Endometrium (tissue), 2 donors: ENCODE measurements at regions not wholly inside any gene's neighbourhood (a gene's known extent, or its start where the extent isn't known, plus 50 kb on each side); places are given as distances from the start of the nearest gene placed in this dataset.
A peak's percentile ranks its signal among the peaks of the same experiment; 100 is the strongest.

Source experiments
- FAIRE-seq: peaks from 2 replicates; lab custom pipeline; 2012; peaks lifted over from hg19 to GRCh38; lab: Jason Lieb, UNC
- donor health status: control.
- donor health status: control.

DNA sequence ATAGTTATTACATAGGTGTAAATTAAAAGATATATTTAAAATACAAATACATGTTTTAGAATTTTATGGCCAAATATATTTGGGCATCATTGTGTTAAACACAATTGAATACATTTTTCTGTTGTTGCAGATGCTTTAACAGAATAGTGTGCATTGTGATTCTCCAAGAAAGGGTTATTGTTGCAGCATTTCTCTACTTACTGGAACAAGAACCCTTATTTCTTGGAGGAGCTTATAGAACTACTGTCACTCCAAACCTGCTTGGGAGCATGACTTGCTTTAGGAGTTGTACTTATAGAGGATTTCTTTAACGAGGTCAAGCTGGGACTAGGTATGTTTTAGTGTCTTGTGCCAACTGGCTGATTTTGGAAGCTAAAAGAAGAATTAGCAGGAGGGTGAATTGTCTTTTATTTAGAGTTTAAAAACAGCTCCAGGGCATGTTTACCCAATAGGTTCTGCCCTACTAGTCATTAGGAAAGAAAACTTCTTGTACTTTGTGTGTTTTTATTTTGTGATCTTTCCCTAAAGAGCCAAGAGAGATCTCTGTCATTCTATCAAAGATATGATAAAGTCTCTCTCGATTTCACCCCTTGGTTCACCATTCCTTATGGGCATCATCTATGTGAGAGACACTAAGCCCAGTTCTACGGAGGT lies 279.8 kb upstream of the SALL1 start:
- no peak for FAIRE-seq

DNA sequence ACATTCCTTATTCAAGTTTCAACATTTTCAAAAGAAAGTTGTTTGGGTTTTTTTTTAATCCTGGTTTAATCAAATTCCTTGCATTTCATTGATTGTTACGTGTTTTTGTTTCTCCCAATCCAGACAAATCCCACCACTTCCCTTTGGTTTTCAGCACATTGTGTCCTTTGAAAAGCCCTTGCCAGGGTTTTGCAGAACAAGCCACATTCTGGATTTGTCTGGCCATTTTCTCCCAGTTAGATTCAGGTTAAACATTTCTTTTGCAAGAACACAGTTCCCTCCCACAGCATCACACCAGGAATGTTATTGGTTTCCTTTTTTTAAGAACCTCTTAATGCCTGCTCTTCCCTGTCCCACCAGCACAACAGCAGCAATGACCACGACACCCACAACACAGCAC lies 278.0 kb upstream of the SALL1 start:
- no peak for FAIRE-seq

DNA sequence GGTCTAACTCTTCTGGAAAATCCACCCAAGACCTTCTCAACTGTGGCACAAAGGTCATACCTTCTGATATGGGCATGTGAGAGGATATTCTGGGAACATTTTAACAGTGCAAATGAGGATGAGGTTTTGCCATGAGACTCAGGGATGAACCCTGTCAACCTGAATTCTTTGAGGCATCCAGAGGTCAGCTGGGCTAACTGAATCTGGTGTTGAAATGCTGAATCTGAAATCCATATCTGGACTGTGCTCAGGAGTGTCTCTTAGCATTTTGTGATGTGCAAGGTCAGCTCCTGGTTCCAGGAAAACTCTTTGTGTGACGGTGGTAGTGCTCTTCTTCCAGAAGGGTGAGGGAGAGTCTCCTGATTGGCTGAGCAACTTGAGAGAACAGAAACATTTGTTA lies 276.0 kb upstream of the SALL1 start:
- no peak for FAIRE-seq

DNA sequence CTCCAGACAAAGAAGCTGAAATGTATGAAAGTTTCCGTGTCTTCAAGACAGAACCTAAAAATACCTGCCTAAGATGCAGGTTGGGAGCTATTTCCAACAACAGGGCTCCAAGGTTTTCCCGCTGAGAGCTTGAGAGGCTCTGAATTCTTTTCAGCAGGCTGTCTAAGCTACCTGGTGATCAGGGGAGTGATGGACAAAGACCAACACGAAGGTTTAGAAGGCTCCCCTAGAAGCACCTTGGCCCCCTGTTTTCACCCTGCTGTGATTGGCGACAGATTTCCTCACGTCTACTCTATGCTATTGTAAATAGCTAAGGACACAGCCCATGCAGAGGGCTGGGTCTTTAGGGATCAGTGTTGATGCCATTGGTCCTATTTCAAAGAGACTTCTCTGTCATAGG lies 275.2 kb upstream of the SALL1 start:
- FAIRE-seq: no peak

DNA sequence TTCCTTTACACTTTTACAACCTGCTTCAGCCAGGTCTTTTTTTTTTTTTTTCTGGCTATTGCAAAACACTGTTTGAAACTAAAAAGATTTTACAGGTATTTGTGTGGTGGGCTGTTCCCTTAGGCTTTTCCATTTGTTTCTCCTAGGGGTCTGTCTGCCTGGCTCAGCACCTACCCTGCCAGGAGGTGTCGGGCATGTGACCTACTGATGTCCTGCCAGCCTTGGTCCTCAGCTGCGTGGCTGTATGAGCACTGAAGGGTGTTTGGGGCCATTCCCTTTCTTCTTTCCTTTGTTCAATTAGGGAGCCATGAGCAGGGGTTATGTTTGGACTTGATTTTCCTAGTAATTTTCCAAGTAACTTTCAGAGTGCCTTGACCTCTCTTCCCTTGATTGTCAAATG lies 269.2 kb upstream of the SALL1 start:
- FAIRE-seq: no peak

DNA sequence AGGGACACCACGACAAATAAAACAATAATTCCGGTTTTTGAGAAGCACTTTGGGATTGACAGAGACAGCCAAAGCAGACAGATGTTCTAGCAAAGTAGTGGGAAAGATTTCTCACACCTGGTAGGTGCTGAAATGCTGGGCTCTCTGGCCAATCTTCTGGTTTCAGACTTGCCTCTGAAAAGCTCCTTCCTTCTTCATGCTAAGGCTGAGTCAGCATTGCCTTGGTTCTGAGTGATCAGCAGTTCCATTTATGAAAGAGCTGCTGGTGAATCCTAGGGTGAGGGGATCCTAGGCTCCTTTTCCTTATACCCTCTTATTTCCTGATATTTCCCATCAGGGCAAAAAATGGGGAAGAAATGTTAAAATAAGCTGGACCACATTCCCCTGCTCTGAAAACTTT lies 268.7 kb upstream of the SALL1 start:
- no peak for FAIRE-seq

DNA sequence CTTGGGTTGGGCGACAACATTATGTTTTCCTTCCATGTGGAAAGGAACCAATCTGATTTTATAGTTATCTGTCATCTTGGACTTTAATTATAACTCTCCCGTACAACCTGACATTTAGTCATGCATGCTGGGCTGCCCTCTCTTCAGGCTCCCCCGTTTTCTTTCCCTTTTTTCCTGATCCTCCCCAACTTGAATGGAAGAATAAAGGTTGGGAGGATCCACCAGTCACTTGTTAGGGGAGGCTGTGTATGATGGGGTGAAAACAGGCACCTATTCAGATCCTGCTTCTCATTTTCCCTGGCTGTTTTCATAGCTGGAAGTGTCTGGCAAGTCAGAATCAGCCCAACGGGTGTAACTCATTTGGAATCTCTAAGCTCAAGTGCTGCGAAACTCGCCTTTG lies 267.2 kb upstream of the SALL1 start:
- no peak for FAIRE-seq

DNA sequence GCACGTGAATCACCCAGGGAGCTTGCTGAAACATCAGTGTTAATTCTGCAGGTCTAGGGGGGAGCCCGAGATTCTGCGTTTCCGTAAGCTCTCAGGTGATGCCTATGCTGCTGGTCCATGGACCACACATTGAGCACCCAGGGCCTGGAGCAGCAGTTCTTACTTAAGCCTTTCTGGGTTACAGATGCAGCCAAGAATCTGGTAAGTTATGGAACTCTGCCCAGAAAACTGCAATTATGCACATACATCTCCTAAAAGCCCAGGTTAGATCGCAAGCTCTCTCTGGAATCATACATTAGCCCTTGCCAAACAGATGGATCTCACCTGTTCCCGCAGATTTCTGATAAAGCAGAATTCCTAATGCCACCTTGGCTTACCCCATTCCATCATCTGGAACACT lies 265.9 kb upstream of the SALL1 start:
- FAIRE-seq: no peak

DNA sequence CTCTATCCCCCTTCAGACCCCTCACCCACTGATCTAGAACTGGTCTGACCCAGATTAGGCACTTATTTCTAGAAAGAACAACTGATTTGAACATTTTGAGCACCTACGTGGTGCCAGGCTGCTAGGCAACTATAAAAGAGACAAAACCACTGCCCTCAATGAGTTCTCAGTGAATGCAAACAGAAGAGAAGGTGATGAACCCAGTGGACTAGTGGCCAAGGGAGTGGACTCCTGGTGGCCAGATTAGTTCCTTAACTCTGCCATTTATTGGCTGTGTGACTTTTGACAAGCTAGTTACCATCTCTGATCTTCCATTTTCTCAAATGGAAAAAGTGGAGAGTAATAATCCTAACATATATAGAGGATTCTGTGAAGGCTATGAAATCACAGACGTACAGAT lies 259.1 kb upstream of the SALL1 start:
- no peak for FAIRE-seq

DNA sequence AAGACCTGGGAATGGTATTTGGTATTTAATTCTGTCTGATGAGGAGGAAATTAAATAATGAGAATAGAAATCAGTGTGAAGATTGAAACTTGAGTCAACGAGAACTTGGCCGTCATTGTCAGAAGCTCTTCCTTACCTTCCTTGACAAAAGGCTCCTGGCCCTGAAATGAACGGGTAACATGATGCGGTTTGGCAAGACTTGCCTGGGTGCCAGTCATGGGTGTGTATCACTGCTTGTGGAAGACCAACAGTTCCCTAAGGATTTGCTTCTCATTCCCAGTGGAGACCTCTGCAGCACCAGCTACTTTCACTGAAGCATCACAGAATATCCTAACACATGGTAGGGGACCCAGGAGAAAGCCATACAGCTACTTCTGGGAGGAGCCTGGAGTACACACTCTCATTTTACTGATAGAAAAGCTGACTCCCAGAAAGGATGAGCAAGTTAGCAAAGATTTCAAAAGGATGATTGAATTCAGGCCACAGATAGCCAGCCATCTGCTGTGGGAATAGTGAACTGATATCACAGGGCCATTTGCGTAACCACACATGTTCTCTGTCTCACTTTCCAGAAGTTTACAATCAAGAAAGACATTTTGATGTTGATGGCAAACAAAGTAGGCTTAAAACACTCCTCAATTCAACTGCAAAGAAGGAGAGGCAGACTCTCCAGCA lies 258.1 kb upstream of the SALL1 start:
- no peak for FAIRE-seq

DNA sequence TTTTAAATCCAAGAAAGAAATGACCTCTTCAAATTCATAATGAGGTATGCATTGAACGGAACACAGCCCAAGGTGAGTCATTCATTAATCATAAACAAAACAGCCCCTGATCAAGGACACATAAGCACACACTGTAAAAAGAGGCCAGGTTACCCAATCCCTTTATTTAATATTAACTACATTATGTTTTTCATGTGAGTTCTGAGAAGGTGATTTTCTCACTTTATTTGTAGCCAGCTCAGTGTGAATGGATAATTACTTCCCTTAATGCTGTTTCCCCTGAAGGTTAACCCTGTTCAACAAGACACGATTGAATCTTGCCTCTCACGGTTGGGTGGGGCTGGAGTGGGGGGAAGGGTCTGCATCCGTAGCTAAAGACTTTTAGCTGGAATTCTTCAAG lies 257.3 kb upstream of the SALL1 start:
- FAIRE-seq: peak; percentile 21

DNA sequence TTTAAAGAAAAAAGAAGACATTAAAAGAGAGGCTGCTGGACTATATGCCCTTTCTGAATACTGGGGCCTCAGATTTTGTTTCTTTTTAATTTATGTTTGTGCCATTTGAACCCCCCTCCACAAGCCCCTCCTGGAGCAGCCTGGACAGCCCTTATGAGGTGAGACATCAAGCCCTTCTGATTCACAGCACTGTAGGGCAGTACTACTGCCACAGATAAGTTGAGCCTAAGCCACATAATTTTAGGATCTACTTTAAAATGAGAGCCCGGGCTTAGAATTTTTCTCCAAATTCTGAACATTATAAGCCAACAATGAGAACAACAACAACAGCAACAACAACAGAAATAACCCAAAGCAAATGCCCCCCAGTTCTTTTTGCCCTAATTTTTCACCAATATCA lies 256.9 kb upstream of the SALL1 start:
- FAIRE-seq: no peak

DNA sequence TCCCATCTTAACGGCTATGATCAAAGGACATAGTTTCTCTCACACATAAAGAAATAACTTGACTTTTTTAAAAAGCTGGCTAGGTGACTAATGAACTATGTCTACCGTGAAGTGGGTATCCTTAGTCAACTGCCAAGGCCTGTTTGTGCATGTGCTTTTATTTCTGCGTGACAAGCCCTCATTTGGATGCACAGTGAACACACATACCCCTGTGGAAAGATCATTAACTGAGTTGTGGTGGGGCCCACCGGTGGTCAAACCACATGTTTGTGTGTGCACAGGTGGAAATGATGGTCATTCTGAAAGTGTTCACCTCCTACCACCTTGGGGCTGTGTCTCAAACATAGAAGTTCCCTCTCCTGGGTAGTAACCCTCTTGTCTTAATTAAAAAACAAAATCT lies 256.1 kb upstream of the SALL1 start:
- no peak for FAIRE-seq

DNA sequence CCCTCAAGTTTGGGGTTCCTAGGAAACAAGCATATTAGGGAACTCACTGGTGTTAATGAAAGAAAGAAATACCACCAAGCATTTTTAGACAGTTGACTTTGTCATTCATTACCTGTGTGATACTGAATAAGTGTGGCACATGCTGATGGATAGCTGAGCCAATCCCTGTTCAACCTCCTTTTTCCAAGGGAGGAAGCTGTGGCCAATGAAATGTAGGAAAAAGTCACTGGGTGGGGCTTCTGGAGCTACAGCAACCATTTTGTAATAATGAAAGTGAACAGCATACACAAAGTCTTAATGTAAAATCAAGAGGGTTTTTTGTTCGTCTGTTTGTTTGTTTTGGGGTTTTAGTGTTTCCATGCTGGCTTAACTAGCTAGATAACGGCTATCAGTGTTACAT lies 254.3 kb upstream of the SALL1 start:
- no peak for FAIRE-seq

DNA sequence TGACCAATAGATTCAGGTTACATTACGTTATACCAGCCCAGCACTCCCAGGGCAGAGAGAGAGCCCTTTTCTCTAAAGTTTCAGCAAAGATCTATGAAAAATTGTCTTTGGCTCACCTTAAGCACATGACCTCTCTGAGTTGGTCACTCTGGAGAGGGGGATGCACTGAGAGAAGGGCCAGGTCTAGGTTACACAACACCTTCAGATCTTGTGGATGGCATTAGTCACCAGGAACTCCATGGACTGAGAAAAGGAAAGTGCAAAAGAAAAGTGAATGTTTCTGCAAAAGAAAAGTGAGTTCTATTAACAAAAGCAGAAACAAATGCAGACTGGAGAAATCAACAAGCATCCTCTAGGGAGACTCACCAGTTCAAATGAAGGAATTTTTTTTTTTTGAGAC lies 253.3 kb upstream of the SALL1 start:
- FAIRE-seq: no peak

DNA sequence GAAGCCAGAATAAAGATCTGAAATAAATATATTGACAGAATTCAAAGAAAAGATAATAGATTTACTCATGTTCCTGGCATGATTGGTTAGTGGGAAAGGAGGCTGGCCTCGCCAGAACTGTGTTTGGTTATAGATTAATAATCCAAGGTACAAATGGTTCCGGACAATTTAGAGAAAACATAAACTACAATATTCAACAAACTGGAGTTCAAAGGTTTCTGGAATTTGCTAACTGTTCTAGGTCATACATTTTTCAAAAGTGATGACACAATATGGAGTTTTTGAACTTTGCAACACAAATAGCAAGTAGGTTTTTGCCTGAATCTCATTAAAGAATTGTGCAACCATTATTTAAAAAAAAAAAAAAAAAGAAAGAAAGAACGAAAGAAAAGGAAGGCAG lies 251.7 kb upstream of the SALL1 start:
- FAIRE-seq: no peak

DNA sequence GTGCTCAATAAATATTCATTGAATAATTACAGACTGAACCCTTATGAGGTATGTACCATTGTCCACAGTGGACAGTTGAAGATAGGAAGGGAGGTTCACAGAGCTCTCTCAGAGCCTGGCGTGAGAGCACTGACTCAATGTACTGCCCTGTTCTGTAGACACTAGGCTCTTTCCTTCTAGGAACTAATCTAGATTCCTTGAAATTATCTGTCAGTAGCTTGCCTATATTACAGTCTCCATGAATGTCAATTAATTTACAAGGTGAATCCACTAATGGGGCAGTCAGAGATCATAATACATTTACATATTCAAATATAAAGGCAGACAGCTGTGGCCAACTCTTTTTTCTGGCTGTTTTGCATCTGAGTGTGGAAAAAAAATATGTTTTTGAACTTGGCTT lies 251.2 kb upstream of the SALL1 start:
- no peak for FAIRE-seq

DNA sequence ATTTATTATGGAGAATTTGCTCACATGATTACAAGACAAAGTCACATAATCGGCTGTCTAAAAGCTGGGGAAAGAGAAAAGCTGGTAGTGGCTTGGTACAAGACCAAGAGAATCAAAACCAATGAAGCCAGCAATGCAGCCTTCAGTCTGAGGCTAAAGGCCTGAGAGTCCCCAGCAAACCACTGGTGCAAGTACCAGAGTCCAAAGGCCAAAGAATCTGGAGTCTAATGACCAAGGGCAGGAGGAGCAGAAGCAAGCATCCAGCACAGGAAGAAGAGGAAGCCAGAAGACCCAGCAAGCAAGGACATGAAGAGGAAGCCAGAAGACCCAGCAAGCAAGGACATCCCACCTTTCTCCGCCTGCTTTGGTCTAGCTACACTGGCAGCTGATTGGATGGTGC lies 250.6 kb upstream of the SALL1 start:
- no peak for FAIRE-seq

DNA sequence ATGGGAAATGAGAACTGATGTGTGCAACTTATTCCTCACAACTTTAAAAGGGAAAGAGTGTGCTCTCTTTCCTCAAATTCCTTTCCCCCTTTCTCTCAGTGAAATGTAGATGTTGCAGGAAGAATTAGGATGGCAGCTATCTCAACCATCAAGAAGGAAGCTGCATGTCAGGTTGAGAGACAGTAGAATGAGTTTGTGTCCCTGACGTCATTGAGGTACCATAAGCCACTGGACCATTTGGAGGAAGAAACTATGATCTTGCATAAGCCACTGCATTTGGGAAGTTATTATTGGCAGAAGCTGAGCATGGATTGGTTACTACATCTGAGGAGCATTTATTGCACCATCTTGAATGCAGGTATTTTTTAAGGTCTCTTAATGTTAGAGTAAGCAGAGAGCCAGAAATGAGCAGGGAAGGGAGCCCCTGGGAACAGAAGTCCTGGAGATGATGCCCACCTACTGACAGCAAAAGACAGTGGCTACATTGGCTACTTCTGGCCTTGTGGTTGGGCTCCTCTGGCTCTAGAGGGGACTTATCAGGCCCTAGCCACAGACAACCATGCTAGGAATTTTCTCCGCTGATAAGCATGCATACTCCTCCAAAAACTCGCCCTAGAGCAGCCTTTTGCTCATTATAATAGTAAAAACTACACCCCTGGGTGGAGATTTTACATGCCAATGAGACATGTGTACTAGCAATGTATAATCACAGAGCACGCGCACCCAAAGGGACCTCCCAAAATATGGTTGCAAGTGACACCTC lies 249.0 kb upstream of the SALL1 start:
- no peak for FAIRE-seq

DNA sequence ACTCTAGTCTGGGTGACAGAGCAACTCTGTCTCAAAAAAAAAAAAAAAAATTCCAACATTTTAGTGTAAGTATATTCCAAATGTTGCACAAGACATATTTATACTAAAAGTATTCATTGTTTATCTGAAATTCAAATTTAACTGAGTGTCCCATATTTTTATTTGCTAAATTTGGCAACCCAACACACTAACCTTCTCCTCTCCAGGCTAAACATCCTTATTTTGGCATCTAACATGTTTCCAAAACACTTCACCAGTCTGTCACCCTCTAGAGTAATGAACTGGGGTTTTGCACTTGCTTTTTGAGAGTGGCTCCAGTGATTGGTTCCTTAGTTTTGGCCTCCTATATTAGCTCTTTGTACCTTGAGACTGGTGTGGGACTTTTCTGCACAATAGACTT lies 243.4 kb upstream of the SALL1 start:
- FAIRE-seq: no peak

DNA sequence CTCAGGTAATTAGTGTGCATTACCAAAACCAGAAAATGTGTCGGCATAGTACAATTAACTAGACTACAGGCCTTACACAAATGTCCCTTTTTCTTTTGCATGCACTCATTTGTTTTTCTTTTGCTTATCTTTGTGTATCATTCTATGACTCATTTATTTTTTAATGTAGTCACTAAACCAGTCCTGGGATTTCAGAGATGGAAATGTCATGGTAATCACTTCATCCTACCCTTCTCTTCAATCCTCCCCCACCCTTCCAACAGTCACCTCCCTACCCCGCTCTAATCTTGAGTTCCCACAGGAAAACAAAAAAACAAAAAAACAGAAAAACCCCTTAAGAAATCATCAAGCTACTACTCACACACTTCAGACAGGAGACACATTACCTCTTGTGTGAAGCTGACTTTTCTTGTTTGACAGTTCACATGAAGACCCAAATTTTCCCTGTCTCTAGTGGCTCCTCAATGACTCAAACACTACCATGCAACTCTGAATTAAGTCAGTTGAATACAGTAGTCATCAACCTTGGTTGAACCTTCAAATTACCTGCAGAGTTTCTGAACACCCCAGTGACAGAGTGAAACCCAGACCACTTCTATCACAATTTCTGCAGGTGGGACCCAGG lies 242.4 kb upstream of the SALL1 start:
- peak; percentile 74 for FAIRE-seq

DNA sequence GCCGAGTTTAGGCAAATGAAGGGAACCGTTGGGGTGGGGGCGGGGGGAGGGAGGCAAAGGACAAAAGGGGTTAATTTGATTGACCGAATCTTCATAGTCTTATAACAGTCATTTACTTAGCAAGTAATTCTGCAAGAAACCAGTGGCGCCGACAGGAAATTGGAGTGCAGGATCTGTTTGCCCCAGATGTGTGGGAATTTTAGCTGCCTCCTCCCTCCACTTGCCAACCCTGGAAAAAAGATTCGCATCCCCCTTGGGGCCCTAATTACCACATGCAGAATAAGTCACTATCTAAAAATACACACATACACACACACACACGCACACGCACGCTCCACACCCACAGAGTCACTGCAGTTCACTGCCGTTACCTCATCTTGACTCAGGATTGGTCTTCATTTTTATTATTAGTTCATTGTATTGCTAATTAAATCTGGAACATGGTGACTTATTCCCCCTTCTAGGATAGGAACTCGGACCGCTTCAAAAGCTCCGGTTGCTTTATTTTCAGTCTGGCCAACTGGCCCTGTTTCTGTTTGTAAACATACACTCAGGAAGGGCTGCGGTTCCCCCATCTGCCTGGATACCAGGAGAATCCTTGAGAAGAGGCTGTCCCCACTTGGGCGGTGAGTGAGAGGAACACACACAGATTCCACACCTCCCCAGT lies 241.6 kb upstream of the SALL1 start:
- peak; percentile 78 for FAIRE-seq
